ENCODE measurements at regions not wholly inside any gene's neighbourhood (a gene's known extent, or its start where the extent isn't known, plus 50 kb on each side); places are given as distances from the start of the nearest gene placed in this dataset.

- DNase-seq (ENCODE audit: low read depth in 4 of 4, low spot score in 2 of 4), result no peak
Observed at GRCh38 chr18:37985126-37985525, 419.5 kb upstream of the CELF4 start.

GRCh38 chr18:37980556-37980955 is 415.0 kb upstream of the CELF4 start:
- no peak for DNase-seq (ENCODE audit: low read depth in 4 of 4, low spot score in 2 of 4)

DNA sequence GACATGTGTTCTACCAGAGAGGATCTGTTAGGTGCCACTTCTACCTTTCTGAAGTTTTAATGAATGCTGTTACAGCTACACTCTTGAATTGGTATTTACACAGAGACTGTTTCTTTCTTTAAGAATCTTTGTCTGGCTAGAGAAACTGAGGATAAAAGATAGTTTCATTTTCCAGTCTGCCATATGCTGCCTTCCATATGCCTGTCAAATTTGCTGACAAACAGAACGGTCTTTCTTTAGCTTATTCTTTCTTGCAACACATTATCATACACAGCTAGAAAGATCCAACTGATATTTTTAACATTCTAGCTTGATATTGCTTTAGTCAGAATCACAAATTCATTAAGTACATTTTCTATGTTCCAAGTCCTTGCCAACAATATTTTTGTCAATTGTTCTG is 409.8 kb upstream of the CELF4 start:
- no peak for DNase-seq (ENCODE audit: low read depth in 4 of 4, low spot score in 2 of 4)

- DNase-seq (ENCODE audit: low read depth in 4 of 4, low spot score in 2 of 4), result no peak
Observed at GRCh38 chr18:37967261-37967660, 401.7 kb upstream of the CELF4 start.

GRCh38 chr18:37965572-37965970 is 400.0 kb upstream of the CELF4 start:
- no peak for DNase-seq (ENCODE audit: low read depth in 4 of 4, low spot score in 2 of 4)

- no peak for DNase-seq (ENCODE audit: low read depth in 4 of 4, low spot score in 2 of 4)
Observed at GRCh38 chr18:37964885-37965571, 399.4 kb upstream of the CELF4 start.

DNA sequence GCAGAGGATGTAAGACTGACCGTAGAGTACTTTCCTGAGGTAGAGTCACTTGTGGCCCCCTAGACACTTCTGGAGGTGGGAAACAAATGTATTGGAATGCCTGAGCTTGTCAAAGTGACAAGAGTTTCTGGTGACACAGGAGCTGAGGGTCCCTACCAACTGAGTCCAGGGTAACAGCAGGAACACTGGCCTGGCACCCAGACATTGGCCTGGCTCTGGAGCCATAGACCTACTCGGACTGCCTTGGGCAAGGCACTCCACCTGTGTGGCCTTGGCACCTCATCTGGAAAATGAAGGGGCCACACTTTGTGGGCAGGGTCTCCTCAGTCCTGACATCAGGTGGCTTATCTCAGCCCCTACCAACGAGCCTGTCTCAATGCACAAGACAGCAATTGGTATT is 398.2 kb upstream of the CELF4 start:
- no peak for DNase-seq (ENCODE audit: low read depth in 4 of 4, low spot score in 2 of 4)

GRCh38 chr18:37962316-37962966 is 396.8 kb upstream of the CELF4 start:
- no peak for DNase-seq (ENCODE audit: low read depth in 4 of 4, low spot score in 2 of 4)

GRCh38 chr18:37958499-37958898 is 392.9 kb upstream of the CELF4 start:
- no peak for DNase-seq (ENCODE audit: low read depth in 4 of 4, low spot score in 2 of 4)

- DNase-seq (ENCODE audit: low read depth in 4 of 4, low spot score in 2 of 4), result no peak
Observed at GRCh38 chr18:37956902-37957301, 391.3 kb upstream of the CELF4 start.

- no peak for DNase-seq (ENCODE audit: low read depth in 4 of 4, low spot score in 2 of 4)
Observed at GRCh38 chr18:37956020-37956419, 390.4 kb upstream of the CELF4 start.

DNA sequence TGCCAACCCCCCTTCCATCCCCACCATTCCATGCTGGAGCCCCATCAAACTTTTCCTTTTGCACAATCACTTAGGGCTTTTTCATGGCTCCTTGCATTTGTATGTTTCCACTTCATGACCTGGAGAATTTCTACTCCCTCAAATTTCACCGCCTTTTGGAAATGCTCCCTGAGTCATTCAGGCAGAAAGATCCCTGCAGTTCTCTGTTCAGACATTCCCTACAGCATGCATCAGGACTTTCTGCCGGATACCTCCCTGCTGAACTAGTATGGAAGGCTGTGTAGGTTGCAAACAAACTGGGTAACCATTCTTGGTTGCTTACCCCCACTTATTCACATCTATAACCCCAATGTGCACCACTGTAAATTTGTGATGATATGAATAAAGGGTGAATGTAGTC is 389.6 kb upstream of the CELF4 start:
- no peak for DNase-seq (ENCODE audit: low read depth in 4 of 4, low spot score in 2 of 4)

DNA sequence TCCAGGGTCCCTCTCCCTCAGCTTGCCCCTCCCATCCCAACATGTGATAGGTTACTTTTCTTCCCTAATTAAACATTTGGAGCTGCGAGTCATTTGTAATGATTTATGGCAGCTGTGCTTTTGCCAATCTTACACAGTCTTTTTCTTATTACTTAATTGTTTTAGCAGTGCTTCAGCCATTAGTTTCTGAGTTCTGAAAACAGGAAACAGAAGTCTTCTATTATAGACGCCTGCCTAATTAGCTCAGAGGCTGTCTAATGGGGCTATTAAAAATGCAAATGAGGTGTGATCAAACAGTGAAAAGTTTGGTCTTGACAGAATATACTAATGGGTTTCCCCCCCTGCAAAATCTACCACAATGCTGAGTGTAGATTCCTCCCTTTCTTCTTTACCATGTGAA is 388.3 kb upstream of the CELF4 start:
- no peak for DNase-seq (ENCODE audit: low read depth in 4 of 4, low spot score in 2 of 4)

DNA sequence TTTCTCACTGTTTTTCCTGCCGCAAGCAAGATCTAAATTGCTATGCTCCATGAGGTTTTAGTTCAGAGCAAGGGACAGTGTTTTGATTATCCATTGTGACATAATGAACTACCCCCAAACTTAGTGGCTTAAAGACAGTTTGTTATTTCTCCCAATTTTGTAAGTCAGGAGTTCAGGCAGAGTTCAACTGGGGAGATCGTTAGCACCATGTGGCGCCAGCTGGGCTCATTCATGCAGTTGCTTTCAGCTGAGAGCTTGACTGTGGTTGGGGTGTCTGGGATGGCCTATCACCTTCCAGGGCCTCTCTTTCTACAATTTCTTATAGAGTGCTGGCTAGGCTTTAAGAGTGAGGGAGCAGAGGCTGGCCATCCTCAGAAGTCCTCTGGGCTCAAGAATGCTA is 382.9 kb upstream of the CELF4 start:
- DNase-seq (ENCODE audit: low read depth in 4 of 4, low spot score in 2 of 4), result no peak

GRCh38 chr18:37946324-37946723 is 380.7 kb upstream of the CELF4 start:
- DNase-seq (ENCODE audit: low read depth in 4 of 4, low spot score in 2 of 4), result no peak

DNA sequence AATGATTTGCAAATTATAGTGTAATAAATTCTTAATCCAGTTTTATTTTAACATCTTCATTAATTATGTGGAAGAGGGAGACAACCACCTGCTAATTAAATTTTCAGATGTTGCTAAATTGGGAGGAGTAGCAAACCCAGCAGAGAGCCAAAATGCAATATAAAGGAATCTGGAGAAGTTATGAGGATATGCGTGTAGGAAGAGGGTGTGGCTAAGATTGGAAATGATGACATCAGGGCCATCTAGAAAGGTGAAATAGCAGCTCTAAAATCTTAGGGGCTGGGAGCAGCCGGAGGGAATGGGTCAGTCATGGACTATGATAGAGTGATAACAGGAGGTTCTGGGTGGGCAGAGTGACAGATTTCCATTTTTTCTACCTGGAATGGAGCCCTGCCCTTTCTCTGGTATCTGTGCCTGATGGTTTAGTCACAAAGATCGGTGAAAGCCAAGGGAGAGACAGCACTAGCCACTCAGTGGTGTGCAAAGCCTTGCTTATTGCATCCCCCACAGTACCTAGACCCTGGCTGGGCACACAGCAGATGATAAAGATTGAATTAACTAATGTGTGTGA is 379.2 kb upstream of the CELF4 start:
- DNase-seq (ENCODE audit: low read depth in 4 of 4, low spot score in 2 of 4), result no peak

DNA sequence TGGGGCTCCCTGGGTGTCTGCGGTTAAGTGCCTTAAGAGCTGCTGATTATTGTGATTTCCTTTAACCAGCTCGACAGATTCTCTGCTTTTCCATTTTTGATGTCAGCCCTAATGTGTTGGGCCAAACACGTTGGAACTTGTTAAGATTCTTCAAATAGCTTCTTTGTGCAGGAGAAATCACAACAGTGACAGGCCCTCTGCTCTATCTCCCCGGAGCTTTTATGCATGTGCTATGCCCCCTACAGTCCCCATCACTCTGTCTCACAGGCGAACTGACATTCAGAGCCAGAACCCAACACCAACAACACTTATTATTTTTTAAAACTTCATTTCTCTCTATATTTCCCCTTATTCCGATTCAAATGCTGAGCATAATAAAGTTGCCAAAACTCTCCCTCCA is 371.7 kb upstream of the CELF4 start:
- no peak for DNase-seq (ENCODE audit: low read depth in 4 of 4, low spot score in 2 of 4)

- DNase-seq (ENCODE audit: low read depth in 4 of 4, low spot score in 2 of 4), result no peak
Observed at GRCh38 chr18:37935086-37935485, 369.5 kb upstream of the CELF4 start.

DNA sequence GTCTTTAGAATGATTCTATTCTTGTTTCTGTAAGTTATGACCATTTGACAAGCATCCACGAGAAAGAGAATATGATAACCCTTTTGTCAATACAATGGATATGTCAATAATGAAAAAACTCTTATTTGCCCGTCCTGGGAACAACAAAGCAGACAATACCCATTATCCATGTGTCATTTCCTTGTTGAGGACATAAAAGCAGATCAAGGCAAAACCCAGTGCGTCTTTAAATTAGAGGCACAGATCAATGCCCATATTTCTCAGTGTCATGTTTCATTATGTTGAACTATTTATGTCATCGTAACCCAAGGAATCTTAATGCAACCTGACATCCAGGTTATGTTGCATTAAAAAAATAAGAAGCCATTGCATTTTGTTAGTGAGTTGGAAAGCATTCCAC is 365.0 kb upstream of the CELF4 start:
- DNase-seq (ENCODE audit: low read depth in 4 of 4, low spot score in 2 of 4), result no peak

DNA sequence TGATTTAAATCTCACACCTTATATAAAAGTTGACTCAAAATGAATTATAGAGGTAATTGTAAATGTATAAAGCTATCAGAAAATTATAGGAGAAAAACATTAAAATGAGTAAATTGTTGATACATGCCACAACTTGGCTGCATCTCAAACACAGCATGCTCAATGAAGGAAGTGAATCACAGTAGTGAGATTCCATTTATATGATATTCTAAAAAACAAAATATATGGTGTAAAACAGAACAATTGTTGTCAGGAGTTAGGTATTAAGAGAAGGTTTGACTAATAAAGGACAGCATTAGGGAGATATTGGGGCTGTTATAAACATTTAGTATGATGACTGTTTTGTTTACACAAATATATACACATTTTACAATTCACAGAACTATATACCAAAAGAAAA is 356.6 kb upstream of the CELF4 start:
- DNase-seq (ENCODE audit: low read depth in 4 of 4, low spot score in 2 of 4), result no peak

DNA sequence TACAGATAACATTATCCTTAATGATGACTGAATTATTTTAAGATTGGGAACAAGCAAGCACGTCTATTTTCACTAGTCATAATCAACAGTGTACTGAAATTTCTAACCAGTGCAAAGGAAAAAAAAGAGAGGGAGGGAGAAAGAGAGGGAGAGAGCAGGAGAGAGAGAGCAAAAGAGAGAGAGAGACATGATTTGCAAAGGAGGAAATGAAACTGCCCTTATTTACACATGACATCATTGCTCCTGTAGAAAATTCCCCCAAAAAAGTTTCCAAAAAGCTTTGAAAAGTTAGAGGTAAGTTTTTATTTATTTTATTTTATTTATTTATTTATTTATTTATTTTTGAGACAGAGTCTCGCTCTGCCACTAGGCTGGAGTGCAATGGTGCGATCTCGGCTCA is 355.3 kb upstream of the CELF4 start:
- DNase-seq (ENCODE audit: low read depth in 4 of 4, low spot score in 2 of 4), result no peak

DNA sequence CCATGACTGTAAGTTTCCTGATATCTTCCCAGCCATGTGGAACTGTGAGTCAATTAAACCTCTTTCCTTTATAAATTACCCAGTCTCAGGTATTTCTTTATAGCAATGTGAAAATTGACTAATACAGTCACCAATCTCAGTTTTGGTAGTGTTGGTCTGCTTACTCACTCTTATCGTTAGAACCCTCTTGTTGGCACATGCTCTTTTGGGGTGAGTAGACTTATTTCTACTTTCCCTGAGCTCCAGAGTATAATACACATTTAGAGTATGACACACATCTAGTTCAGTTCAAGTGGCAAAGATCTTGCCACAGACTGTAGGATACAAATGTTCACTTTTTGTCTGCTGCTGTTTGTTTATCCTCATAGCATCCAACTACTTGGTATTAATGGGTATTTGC is 347.5 kb upstream of the CELF4 start:
- DNase-seq (ENCODE audit: low read depth in 4 of 4, low spot score in 2 of 4), result no peak

Data from left renal cortex interstitium (tissue), 4 donors.